Activated CD4-positive, alpha-beta T cell treated with anti-CD3 and anti-CD28 coated beads, Interleukin-2, amount 10 ng/mL, durations not matched to agents 24 days and 14 days (primary cell): ENCODE measurements at regions not wholly inside any gene's neighbourhood (a gene's known extent, or its start where the extent isn't known, plus 50 kb on each side); places are given as distances from the start of the nearest gene placed in this dataset.

ENCODE experiments used
- DNase-seq: peaks from one replicate; pipeline ENCODE4 v3.0.0; 2022
- H3K27ac Mint-ChIP-seq: one replicate; pipeline ENCODE4 v1.8.0; 2022; ENCODE audit warnings: mild to moderate bottlenecking, mixed read lengths
- H3K27me3 Mint-ChIP-seq: one replicate; pipeline ENCODE4 v1.8.0; 2022; ENCODE audit warnings: mixed read lengths
- H3K36me3 Mint-ChIP-seq: one replicate; pipeline ENCODE4 v1.8.0; 2022; ENCODE audit warnings: low read depth, mild to moderate bottlenecking, mixed read lengths
- H3K4me1 Mint-ChIP-seq: one replicate; pipeline ENCODE4 v1.8.0; 2021; ENCODE audit warnings: mixed read lengths
- H3K4me3 Mint-ChIP-seq: one replicate; pipeline ENCODE4 v1.8.0; 2022; ENCODE audit warnings: mild to moderate bottlenecking, moderate library complexity, mixed read lengths
- H3K9me3 Mint-ChIP-seq: one replicate; pipeline ENCODE4 v1.8.0; 2021; ENCODE audit warnings: mixed read lengths
- intact Hi-C: fragments of 100-400 bp; cut with micrococcal nuclease; formaldehyde crosslinking; loops from one replicate; pipeline ENCODE4 v1.15.1; 2023

DNA sequence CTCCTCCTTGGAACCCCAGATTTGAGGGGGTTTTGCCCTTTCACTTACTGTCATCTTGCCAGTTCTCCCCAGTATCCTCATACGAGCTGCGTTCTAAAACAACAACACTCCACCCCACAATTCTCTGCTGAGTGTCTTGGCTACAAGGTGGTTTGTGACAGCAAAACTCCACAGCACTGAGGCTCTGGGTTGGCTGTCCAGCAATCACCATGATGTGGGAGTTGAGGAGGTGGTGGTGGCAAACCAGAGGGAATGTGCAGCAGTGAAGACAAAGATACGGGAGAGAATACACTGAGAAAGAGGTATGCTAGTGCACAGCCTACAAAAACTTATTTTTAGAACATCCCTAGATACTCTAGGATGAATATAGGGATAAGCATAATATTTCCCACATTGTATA lies 335.0 kb downstream of the C11orf87 start:
- H3K4me1 Mint-ChIP-seq: no peaks in the 10 kb centered on the region
- no peak for DNase-seq
- peaks cover 7% of the 10 kb centered on the region for H3K9me3 Mint-ChIP-seq
- no peak overlapping the region for H3K4me3 Mint-ChIP-seq
- intact Hi-C loops: no loop called here
- no peaks in the 10 kb centered on the region for H3K27me3 Mint-ChIP-seq
- no peaks in the 10 kb centered on the region for H3K36me3 Mint-ChIP-seq
- H3K27ac Mint-ChIP-seq: no peak overlapping the region

DNA sequence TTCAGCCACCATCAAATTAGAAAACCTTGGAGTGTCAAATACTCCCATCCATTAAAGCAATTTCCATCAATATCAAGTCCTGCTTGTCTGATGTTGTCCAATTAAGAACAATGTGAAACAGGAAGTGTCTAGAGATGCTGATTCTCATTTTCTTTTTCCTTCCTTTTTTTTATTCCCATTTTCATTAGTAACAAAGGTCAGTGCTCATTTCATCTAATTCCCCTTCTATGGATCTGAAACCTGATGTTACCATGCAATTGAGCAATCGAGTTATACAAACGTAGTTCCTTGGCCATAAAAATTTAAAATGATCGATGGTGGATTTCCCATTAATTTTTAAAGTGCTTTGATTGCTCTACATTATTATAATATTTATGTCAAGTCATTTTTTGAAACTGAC lies 330.6 kb upstream of the ZC3H12C start:
- Mint-ChIP-seq H3K9me3 (peaks cover 7% of the 10 kb centered on the region), H3K27ac (no peak overlapping the region), H3K4me1 (no peaks in the 10 kb centered on the region), H3K36me3 (no peaks in the 10 kb centered on the region), H3K27me3 (no peaks in the 10 kb centered on the region), H3K4me3 (no peak overlapping the region)
- DNase-seq: no peak
- intact Hi-C loops: no loop called here

DNA sequence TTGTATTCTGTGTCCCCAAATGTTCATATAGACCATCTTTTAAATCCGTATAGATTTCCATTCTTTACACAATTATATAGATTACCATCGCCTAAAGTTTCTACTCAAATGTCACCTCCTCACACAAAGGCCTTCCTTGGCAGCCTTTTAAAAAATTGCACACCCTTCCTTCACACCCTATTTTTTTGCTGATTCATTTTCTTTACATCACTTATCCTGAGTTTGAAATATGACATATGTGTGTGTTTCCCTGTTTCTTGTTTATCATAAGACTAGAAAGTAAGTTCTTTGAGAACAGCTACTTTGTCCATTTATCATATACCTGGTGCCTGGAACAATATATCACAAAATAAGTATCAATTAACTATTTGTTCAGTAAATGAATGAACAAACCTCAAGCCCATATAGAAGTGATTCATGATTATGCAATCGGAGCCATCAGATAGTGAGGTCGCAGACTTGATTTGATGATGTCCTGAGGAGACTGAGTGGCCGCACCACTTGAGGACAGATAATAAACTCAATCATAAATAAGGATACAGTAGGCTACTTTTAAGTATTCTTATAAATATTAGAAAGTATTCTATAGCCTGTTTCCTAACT lies 327.4 kb upstream of the ZC3H12C start:
- Mint-ChIP-seq H3K36me3 (no peaks in the 10 kb centered on the region), H3K4me1 (no peaks in the 10 kb centered on the region), H3K4me3 (no peak overlapping the region), H3K9me3 (no peaks in the 10 kb centered on the region), H3K27ac (no peak overlapping the region), H3K27me3 (no peaks in the 10 kb centered on the region)
- intact Hi-C loops: no loop called here
- DNase-seq: no peak

DNA sequence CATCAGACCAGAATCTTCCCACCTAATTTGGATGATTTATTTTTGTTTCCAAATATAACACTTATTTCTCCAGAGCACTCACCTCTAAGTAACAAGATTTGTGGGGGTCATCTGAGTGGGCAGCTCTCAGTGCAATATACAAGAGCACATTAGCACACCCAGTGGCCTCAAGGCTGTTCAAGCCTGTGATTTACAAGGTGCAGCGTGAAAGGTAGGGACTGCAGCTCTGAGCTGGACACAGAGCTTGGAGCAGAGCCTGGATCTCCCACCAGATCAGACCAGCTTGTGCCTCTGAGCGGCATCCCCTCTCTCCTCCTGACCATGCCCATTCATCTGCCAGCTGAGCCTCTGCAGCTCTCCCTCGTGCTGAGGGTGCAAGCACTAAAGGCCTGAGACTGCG lies 323.3 kb upstream of the ZC3H12C start:
- DNase-seq: no peak
- Mint-ChIP-seq H3K4me1 (no peaks in the 10 kb centered on the region), H3K27me3 (no peaks in the 10 kb centered on the region), H3K4me3 (no peak overlapping the region), H3K27ac (no peak overlapping the region), H3K36me3 (no peaks in the 10 kb centered on the region), H3K9me3 (no peaks in the 10 kb centered on the region)
- intact Hi-C loops: no loop called here

DNA sequence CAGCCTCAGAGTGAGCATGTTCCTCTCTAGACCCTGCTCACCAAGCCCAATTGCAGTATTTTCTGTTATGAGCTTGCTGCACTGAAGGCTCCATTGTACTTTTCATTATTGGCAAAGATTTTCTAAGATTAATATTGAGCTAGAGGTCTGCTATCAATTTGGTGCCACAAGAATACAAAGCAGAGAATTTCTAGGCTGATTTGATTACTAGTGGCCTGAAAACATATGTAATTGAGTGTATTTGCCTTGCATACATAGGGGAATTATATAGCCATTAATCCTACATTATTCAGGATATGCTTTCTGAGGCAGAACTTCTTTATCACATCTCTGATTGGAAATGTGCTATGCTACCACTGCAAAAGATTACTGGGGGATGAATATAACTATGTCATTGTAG lies 322.9 kb upstream of the ZC3H12C start:
- Mint-ChIP-seq H3K27me3 (no peaks in the 10 kb centered on the region), H3K27ac (no peak overlapping the region), H3K4me1 (no peaks in the 10 kb centered on the region), H3K36me3 (no peaks in the 10 kb centered on the region), H3K4me3 (no peak overlapping the region), H3K9me3 (no peaks in the 10 kb centered on the region)
- intact Hi-C loops: no loop called here
- no peak for DNase-seq

DNA sequence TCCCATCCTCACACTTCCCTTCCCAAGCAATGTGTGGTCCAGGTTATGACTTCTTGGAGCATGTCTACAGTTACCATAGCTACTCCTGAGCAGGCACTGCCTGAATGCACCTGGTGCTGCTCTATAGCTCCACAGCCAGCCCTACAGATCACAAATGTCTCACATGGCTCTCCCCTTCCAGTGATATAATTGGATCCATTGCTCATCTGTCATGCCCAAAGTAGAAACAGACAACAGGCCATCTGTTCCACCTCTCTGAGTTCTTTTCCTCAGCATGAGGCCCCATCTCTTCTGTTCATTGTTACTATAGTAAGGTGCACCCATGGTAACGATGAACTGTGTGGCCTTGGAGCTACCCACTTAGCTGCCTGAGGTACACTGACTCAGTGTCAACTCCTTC lies 320.3 kb upstream of the ZC3H12C start:
- Mint-ChIP-seq H3K36me3 (no peaks in the 10 kb centered on the region), H3K9me3 (no peaks in the 10 kb centered on the region), H3K27me3 (no peaks in the 10 kb centered on the region), H3K4me3 (no peak overlapping the region), H3K27ac (no peak overlapping the region), H3K4me1 (no peaks in the 10 kb centered on the region)
- intact Hi-C loops: no loop called here
- DNase-seq: no peak

DNA sequence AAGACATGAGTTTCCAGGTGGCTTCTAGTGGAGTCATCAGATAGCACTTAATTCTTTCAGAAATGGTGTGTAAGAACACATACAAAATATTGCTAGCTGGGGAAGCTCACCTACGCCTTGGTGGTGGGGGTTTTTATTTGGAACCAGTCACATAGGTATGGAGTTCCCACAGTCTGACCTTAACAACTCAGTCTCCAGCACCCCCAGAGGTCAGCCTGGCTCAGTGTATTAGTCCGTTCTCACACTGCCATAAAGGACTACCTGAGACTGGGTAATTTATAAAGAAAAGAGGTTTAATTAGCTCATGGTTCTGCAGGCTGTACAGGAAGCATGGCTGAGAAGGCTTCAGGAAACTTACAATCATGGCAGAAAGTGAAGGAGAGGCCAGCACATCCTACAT lies 317.5 kb upstream of the ZC3H12C start:
- no peaks in the 10 kb centered on the region for H3K9me3 Mint-ChIP-seq

DNA sequence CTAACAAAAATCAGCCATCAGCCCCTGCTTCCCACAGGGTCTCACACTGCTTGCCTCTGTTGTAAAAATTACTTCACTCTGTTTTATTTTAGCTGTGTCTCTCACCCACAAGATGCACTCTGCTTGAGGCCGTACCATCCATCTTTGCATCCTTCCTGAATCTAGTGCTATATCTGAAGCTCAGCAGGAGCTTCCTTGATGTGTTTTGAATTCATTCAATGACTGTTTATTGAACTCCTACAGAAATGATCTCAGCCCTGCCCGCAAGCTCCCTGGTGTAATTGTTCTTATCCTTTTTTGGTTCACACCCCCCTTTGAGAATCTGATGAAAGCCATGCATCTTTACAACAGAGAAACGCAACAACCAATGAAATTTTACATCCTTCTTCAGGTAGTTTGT lies 310.2 kb upstream of the ZC3H12C start:
- Mint-ChIP-seq H3K9me3 (no peaks in the 10 kb centered on the region), H3K36me3 (no peaks in the 10 kb centered on the region), H3K4me3 (no peak overlapping the region), H3K4me1 (no peaks in the 10 kb centered on the region), H3K27me3 (no peaks in the 10 kb centered on the region), H3K27ac (no peak overlapping the region)
- no peak for DNase-seq
- intact Hi-C loops: no loop called here

More for the DNA sequence above, 317.5 kb upstream of the ZC3H12C start:
- H3K4me3 Mint-ChIP-seq: no peak overlapping the region
- H3K27ac Mint-ChIP-seq: no peak overlapping the region
- H3K4me1 Mint-ChIP-seq: no peaks in the 10 kb centered on the region
- DNase-seq: no peak
- H3K27me3 Mint-ChIP-seq: no peaks in the 10 kb centered on the region
- no peaks in the 10 kb centered on the region for H3K36me3 Mint-ChIP-seq
- intact Hi-C loops: no loop called here

DNA sequence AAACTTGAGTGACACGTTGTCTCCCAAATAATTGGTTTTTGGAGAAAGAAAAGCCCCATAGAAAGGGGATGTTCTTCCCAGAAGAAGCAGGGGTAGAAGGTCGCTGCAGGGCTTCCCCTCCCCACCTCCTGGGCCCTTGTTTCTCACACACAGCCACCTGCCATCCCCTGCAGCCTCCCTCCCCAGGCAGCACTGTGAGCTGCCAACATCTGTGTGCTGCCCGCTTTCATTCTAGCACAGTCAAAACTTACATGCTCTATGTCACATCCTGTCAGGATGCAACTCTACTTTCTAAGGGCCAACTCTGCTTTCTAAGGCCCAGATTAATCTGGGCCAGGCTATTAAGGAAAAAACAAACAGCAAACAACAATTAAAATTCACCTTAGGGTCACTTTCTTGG lies 309.4 kb upstream of the ZC3H12C start:
- intact Hi-C loops: no loop called here
- DNase-seq: no peak
- no peaks in the 10 kb centered on the region for H3K36me3 Mint-ChIP-seq
- H3K4me3 Mint-ChIP-seq: no peak overlapping the region
- H3K27ac Mint-ChIP-seq: no peak overlapping the region
- no peaks in the 10 kb centered on the region for H3K9me3 Mint-ChIP-seq
- no peaks in the 10 kb centered on the region for H3K4me1 Mint-ChIP-seq
- no peaks in the 10 kb centered on the region for H3K27me3 Mint-ChIP-seq

DNA sequence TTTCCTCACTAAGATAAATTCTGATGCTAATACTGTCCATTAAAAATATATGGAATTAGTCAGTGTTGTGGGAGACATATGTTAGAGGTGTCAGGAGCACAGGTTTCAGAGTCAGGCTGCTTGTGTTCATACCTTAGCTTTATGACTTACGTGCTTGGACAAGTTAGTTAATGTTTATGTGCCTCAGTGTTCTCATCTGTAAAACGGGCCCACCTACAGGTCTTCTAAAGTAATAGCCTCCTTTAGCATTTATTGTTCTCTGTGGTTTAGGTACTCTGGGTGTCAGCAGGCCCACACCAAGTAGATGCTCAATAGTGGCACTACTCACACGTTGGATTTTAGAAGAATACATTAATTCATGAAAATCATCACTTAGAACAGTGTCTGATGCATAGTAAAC lies 308.7 kb upstream of the ZC3H12C start:
- intact Hi-C loops: no loop called here
- no peak for DNase-seq
- Mint-ChIP-seq H3K36me3 (no peaks in the 10 kb centered on the region), H3K27me3 (no peaks in the 10 kb centered on the region), H3K9me3 (no peaks in the 10 kb centered on the region), H3K27ac (no peak overlapping the region), H3K4me1 (no peaks in the 10 kb centered on the region), H3K4me3 (no peak overlapping the region)

DNA sequence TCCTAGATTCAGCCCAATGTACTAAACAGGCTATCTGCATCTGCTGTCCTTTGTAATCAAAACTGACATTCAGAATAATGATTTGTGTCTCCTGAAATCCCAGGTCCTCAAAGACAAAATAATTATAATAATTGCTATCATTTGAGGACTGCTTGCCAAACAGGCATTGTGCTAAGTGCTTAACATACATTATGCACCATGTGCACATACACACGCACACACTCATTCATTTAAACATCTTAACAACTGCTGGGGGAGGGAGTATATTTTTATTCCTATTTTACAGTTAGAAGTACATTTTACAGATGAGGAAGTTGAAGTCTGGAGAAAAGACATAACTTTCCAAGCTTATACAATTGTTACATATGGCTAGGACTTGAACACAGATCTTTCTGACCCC lies 308.0 kb upstream of the ZC3H12C start:
- intact Hi-C loops: no loop called here
- Mint-ChIP-seq H3K4me1 (no peaks in the 10 kb centered on the region), H3K27me3 (no peaks in the 10 kb centered on the region), H3K27ac (no peak overlapping the region), H3K36me3 (no peaks in the 10 kb centered on the region), H3K4me3 (no peak overlapping the region), H3K9me3 (no peaks in the 10 kb centered on the region)
- no peak for DNase-seq

DNA sequence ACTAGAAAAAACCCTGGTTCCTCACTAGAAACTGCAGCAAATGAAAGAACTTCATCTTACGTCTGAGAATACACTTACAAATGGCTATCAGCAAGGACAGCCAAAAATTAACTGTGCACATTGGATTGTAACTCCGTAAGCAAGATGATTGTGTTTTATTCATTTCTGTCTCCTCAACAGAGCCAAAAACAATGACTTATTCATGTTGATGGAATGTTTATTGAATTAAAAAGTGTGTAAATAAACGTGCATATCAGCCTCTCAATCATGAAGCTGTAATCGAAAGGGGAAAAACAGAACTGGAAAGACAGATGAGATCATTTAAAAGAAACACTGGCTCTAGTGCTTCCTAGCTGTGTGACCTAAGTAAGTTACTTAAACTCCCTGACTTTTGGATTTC lies 307.5 kb upstream of the ZC3H12C start:
- H3K27ac Mint-ChIP-seq: no peak overlapping the region
- intact Hi-C loops: no loop called here
- no peak for DNase-seq
- no peaks in the 10 kb centered on the region for H3K4me1 Mint-ChIP-seq
- no peaks in the 10 kb centered on the region for H3K36me3 Mint-ChIP-seq
- no peaks in the 10 kb centered on the region for H3K9me3 Mint-ChIP-seq
- no peak overlapping the region for H3K4me3 Mint-ChIP-seq
- no peaks in the 10 kb centered on the region for H3K27me3 Mint-ChIP-seq

DNA sequence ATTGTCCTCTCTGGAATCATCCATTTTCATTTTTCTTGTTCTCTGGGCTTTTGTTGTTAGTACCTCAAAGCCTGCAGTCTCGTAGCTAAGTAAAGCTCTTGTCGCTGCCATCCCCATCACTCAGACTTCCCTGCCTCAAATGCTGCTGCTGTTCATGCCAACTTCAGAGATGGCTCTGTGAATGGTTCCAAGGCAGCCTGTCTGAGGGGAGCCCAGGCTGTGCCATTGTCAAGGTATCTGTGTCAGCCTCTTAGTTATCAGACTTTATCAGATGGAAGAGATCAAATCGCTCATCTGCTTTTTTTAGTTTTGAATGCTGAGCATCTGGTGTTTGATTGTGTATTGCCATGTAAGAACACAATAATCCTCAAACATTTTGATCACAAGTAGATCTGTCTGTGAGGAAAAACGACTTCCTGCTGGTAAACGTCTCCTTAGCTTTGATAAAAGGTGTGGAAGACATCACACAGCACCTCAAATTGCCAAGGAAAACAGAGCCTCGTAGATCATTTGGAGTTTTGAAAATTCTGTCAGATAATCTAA lies 304.2 kb upstream of the ZC3H12C start:
- Mint-ChIP-seq H3K27ac (no peak overlapping the region), H3K4me3 (no peak overlapping the region), H3K9me3 (no peaks in the 10 kb centered on the region), H3K27me3 (no peaks in the 10 kb centered on the region), H3K36me3 (no peaks in the 10 kb centered on the region), H3K4me1 (no peaks in the 10 kb centered on the region)
- no peak for DNase-seq
- intact Hi-C loops: no loop called here

DNA sequence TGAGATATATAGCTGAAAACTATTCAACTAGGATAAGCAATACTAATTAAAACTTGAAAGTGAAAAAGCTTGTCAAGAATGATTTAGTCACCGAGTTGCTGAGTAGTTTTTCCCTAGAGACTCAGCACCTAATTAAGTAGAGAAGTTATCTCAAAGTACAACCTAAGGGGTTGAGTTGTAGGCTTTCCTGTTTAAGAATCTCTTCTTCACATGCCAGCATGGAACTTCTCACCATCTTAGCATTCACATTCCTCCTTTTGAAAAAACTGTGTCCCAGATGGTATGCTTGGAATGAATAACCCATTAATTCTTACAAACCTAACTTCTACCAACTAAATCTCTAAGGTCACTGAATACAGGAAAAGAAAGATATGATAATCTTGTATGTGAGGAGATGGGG lies 303.3 kb upstream of the ZC3H12C start:
- Mint-ChIP-seq H3K36me3 (no peaks in the 10 kb centered on the region), H3K4me1 (no peaks in the 10 kb centered on the region), H3K4me3 (no peak overlapping the region), H3K9me3 (no peaks in the 10 kb centered on the region), H3K27me3 (no peaks in the 10 kb centered on the region), H3K27ac (no peak overlapping the region)
- no peak for DNase-seq
- intact Hi-C loops: no loop called here

DNA sequence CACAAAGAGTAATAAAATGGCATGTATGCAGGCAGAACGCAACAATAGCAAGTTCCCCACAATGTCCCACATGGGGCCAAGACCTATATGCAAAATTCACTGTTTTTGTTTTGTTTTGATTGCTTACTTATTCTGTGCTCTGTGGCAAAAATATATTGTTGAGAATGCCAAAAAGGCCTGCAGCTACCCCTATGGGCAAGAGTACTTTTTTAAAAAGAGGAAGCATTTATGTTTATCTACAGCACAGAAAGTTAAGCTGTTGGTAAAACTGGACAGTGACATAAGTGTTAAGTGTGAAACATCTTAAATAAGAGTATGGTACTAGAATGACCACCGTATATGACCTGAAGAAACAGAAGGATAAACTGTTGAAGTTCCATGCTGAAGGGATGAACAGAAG lies 301.9 kb upstream of the ZC3H12C start:
- no peaks in the 10 kb centered on the region for H3K27me3 Mint-ChIP-seq
- no peak overlapping the region for H3K27ac Mint-ChIP-seq
- no peaks in the 10 kb centered on the region for H3K9me3 Mint-ChIP-seq
- no peak overlapping the region for H3K4me3 Mint-ChIP-seq
- H3K4me1 Mint-ChIP-seq: no peaks in the 10 kb centered on the region
- intact Hi-C loops: no loop called here
- DNase-seq: no peak
- no peaks in the 10 kb centered on the region for H3K36me3 Mint-ChIP-seq
